ENCODE measurements at regions not wholly inside any gene's neighbourhood (a gene's known extent, or its start where the extent isn't known, plus 50 kb on each side); places are given as distances from the start of the nearest gene placed in this dataset.

- no peak for DNase-seq (ENCODE audit: low spot score)
Observed at GRCh38 chr1:221071777-221072176, 192.5 kb downstream of the HLX start.

- no peak for DNase-seq (ENCODE audit: low spot score)
Observed at GRCh38 chr1:221072214-221072613, 193.0 kb downstream of the HLX start.

GRCh38 chr1:221074332-221074731, 195.1 kb downstream of the HLX start:
- DNase-seq (ENCODE audit: low spot score): no peak

GRCh38 chr1:221075911-221076310, 196.7 kb downstream of the HLX start:
- no peak for DNase-seq (ENCODE audit: low spot score)

- DNase-seq (ENCODE audit: low spot score): no peak
Observed at GRCh38 chr1:221076391-221076811, 197.2 kb downstream of the HLX start.

- no peak for DNase-seq (ENCODE audit: low spot score)
Observed at GRCh38 chr1:221078260-221078965, 199.2 kb downstream of the HLX start.

- DNase-seq (ENCODE audit: low spot score): no peak
Observed at GRCh38 chr1:221083902-221084301, 204.7 kb downstream of the HLX start.

- no peak for DNase-seq (ENCODE audit: low spot score)
Observed at GRCh38 chr1:221084681-221085080, 205.4 kb downstream of the HLX start.

- DNase-seq (ENCODE audit: low spot score): no peak
Observed at GRCh38 chr1:221085701-221086375, 206.6 kb downstream of the HLX start.

- no peak for DNase-seq (ENCODE audit: low spot score)
Observed at GRCh38 chr1:221087919-221088318, 208.7 kb downstream of the HLX start.

- no peak for DNase-seq (ENCODE audit: low spot score)
Observed at GRCh38 chr1:221089273-221089672, 210.0 kb downstream of the HLX start.

GRCh38 chr1:221089803-221090202, 210.6 kb downstream of the HLX start:
- no peak for DNase-seq (ENCODE audit: low spot score)

- no peak for DNase-seq (ENCODE audit: low spot score)
Observed at GRCh38 chr1:221093903-221094791, 214.9 kb downstream of the HLX start.

GRCh38 chr1:221097479-221098281, 218.4 kb downstream of the HLX start:
- DNase-seq (ENCODE audit: low spot score): no peak

GRCh38 chr1:221098471-221099405, 219.5 kb downstream of the HLX start:
- DNase-seq (ENCODE audit: low spot score): no peak

- no peak for DNase-seq (ENCODE audit: low spot score)
Observed at GRCh38 chr1:221099747-221100595, 220.7 kb downstream of the HLX start.

GRCh38 chr1:221100611-221101010, 221.4 kb downstream of the HLX start:
- DNase-seq (ENCODE audit: low spot score): no peak

- DNase-seq (ENCODE audit: low spot score): no peak
Observed at GRCh38 chr1:221101807-221102605, 222.8 kb downstream of the HLX start.

- DNase-seq (ENCODE audit: low spot score): no peak
Observed at GRCh38 chr1:221104596-221104995, 225.4 kb downstream of the HLX start.
